Stimulated activated CD8-positive, alpha-beta memory T cell treated with anti-CD3 and anti-CD28 coated beads, Interleukin-15, amount 100 ng/mL, for 48 hours (primary cell): ENCODE measurements at regions not wholly inside any gene's neighbourhood (a gene's known extent, or its start where the extent isn't known, plus 50 kb on each side); places are given as distances from the start of the nearest gene placed in this dataset.
"Not testable (repeated sequence)": the region's sequence is repeated elsewhere in the genome, so short reads cannot be mapped to it uniquely, and the experiment has no call there.

Source experiments
- DNase-seq, 2 donors: peaks; one replicate each; pipeline ENCODE4 v3.0.0-alpha.2; 2020; ENCODE audit warnings: low read depth in 2 of 2

GRCh38 chr2:113551637-113552318 is 53.3 kb downstream of the FOXD4L1 start:
- DNase-seq = peak; percentile 18 to 27

GRCh38 chr2:113559820-113560219 is 61.4 kb downstream of the FOXD4L1 start:
- not testable (repeated sequence) for DNase-seq

DNA sequence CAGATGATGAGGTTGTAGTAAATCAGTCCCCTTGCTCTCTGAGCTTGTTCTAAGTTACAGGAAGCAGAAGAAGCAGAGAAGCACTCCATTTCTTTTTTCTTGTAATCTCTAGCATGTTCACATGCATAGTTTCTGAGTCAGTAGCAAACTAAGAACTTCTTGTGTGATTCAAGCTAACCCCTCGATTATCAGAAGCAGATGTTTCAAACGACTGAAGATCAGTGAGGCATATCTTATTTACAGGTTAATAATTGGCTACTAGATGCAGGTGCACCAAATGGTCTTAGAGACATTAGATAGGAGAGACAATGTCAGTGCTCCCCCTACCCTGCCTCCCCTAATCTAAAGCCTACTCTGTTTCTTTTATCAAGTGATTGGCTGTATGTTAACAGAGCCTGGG is 64.2 kb downstream of the FOXD4L1 start:
- not testable (repeated sequence) for DNase-seq

GRCh38 chr2:113566674-113567480 is 60.2 kb upstream of the RABL2A start:
- DNase-seq = not testable (repeated sequence)

DNA sequence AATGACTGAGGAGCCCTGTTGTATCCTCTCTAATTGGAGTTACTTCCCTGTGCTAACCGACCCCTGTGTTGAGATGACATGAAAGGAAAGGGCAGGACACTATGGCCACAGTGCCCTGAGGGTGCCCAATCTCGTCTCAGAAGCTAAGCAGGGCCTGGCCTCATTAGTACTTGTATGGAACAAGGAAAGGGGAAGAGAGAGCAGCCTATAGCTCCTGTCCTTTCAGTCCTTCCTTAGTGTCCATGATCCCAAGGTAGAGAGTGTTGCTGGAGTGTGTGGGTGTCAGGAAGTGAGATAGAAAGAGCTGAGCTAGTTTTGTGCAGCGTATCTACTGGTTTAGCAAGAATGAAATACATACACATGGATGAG is 59.6 kb upstream of the RABL2A start:
- not testable (repeated sequence) for DNase-seq

- not testable (repeated sequence) for DNase-seq
These were observed 58.8 kb upstream of the RABL2A start for GRCh38 chr2:113568231-113568630.

DNA sequence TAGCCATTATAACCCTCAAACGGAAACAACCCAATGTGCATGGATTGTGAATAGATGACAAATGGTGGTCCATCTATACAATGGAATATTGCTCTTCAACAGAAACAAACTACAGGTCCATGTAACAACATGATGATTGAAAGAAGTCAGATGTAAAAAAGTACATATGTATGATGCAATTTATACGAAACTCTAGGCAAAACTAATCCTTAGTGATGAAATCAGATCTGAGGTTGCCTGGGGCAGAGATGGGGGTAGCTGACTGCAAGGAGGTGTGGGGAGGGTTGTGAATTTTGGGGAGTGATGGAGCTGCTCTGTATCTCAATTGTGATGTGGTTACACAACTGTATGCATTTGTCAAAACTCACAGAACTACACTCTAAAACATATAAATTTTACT is 57.0 kb upstream of the RABL2A start:
- not testable (repeated sequence) for DNase-seq

DNA sequence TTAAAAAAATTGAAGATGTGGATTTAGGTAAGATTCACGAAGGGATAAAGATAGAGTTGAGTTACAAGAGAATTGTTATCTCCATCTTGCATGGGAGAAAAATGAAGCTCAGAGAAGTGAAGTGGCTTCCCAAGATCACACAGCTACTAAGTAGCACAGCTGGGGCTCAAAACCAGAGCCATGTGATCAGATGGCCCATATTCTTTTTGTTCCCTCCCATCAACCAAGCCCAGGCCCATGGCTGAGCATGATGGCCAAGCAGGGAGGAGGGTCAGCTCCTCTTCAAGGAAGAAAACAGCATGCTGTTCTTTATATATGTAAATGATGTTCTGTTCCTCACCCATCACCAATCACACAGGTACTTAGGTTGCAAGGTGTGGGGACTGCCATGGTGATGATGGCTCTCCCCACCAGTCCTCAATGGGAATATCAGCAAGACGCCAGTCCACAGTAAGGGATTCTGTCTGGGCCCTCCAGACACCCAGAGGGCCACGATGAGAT is 56.5 kb upstream of the RABL2A start:
- not testable (repeated sequence) for DNase-seq

GRCh38 chr2:113571482-113572068 is 55.5 kb upstream of the RABL2A start:
- DNase-seq = not testable (repeated sequence)

DNA sequence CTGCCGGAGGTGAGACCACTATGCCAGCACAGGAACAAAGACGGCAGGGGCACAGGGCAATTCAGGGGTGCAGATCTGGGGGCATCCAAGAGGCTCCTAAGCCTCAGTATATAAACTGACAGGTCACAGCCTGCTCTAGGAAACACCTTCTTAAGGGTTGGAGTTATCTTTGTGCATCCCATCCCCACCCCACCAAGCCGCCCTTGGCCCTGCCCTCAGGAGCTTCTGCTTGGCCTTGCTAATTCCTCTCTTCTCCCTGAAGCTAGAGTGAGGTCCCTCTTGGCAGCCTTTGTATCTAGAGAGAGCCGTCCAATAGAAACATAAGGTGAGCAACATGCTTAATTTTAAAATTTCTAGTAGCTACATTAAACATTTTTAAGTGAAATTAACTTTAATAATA is 51.3 kb upstream of the RABL2A start:
- not testable (repeated sequence) for DNase-seq

GRCh38 chr2:113576353-113576752 is 50.7 kb upstream of the RABL2A start:
- DNase-seq = not testable (repeated sequence)
